GM12874 (cell line): ENCODE measurements at regions not wholly inside any gene's neighbourhood (a gene's known extent, or its start where the extent isn't known, plus 50 kb on each side); places are given as distances from the start of the nearest gene placed in this dataset.

Experiments used
- TF ChIP-seq, protein P1 (sequence below): IDR thresholded peaks from 2 replicates; pipeline ENCODE4 v1.5.1; 2011; ENCODE audit warnings: low read depth, mild to moderate bottlenecking, control low read depth, low read length, moderate library complexity; ENCODE audit not compliant: insufficient read depth

DNA sequence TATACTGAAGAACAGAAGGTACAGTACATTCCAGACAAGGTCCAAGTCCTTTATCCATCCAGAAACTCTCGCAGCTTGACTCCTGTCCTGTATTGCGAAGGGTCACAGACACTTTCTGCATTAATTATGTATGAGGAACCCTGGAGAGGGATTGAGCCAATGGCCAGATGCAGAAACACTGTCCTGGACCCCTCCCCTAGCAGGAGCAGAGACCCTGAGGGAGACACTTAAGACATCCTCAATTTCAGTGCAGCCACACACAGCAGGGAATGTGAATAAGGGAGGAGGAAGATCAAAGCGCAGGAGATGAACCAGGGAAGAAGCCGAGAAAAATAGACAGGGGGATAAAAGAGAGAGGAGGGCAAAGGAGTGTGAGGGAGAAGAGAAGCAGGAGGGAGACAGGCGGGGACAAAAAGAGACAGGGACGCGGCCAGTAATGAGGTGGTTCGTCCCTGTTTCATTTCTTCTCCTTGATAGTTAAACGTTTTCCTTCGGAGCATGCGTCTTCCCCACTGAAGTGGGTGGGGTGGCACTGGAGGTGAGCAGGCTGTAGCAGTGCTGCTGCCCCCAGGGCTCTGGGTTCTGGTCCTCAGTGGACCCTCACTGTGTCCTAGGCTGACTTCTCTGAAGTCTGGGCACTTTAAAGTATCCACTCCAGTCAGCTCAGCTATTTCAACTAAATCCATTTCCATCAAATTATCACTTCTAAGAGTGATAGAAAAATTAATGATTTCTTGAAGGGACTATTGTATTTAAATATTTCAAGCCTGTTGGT, 356.4 kb upstream of the NOCT start:
- TF ChIP-seq, protein P1, sequence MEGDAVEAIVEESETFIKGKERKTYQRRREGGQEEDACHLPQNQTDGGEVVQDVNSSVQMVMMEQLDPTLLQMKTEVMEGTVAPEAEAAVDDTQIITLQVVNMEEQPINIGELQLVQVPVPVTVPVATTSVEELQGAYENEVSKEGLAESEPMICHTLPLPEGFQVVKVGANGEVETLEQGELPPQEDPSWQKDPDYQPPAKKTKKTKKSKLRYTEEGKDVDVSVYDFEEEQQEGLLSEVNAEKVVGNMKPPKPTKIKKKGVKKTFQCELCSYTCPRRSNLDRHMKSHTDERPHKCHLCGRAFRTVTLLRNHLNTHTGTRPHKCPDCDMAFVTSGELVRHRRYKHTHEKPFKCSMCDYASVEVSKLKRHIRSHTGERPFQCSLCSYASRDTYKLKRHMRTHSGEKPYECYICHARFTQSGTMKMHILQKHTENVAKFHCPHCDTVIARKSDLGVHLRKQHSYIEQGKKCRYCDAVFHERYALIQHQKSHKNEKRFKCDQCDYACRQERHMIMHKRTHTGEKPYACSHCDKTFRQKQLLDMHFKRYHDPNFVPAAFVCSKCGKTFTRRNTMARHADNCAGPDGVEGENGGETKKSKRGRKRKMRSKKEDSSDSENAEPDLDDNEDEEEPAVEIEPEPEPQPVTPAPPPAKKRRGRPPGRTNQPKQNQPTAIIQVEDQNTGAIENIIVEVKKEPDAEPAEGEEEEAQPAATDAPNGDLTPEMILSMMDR = no peak

DNA sequence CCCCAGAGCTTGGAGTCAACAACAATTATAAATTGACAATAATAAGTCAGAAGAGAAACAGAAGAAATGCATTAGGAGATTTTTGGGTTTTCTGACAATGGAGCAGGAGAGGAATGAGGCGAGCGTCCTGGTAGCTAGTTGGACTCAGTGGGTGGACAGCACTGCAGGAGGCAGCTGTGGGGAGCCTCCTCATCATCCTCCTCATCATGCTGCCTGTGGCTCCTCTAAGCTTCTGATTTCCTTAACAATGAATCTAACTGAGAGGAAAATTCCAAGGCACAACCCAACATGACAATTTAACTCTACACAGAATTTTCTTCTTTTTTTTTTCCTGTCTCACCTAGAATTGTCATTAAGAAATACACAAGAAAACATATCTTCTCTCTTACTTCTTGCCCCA, 357.1 kb upstream of the NOCT start:
- TF ChIP-seq, protein P1 = no peak

DNA sequence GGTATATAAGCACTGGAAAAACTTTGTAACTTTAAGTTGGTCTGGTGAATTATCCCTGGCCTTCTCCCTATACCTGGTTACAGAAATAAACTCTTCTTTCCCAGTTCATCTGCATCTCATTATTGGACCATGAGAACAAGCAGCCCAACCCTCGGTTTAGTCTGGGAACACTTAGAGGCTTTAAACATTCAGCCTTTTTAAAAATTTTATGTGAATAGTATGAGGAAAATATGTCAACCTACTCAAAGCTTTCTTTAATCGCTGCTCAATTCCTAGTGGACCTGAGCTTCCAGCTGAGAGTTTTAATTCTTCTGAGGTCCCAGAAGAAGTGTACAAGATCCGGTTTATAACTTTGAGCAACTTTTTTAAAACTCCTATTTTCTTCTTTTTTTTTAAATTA, 358.6 kb upstream of the NOCT start:
- TF ChIP-seq, protein P1 = no peak

DNA sequence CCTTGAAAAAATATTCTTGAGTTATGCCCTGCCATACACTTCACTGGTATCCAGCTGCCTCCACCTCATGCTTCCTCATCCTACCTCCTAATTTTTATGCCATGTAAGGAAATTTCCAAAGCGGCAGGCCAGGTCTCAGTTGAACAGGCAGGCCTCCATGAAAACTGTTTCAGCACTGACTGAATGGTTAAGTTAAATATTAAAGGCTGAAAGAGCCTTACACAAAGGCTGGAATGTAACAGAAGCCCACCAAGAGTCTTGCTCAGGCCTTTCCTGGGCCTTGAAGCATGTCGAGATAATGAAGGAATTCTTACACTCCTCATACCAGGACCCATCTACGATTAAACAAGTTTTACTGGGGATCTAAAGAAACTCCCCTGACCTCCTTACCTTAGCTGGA, 359.6 kb upstream of the NOCT start:
- TF ChIP-seq, protein P1 = no peak

DNA sequence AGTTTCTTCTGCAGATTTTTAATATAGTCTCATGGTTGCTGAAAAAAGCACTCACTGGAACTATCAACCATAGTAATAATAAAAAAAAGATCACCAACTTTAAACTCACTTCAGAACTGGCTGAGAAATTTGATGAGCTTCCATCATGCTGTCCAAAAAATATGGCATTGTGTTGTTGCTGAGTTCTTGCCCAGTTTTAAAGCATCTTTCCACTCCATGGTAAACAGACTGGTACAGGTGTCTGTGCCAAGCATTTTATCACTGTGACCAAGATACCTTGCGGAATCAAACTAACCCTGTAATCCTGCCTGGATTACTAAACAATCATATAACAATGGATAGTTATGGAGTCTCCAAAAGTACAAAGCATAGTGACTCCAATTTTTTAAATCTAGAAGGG, 360.3 kb upstream of the NOCT start:
- TF ChIP-seq, protein P1 = no peak

DNA sequence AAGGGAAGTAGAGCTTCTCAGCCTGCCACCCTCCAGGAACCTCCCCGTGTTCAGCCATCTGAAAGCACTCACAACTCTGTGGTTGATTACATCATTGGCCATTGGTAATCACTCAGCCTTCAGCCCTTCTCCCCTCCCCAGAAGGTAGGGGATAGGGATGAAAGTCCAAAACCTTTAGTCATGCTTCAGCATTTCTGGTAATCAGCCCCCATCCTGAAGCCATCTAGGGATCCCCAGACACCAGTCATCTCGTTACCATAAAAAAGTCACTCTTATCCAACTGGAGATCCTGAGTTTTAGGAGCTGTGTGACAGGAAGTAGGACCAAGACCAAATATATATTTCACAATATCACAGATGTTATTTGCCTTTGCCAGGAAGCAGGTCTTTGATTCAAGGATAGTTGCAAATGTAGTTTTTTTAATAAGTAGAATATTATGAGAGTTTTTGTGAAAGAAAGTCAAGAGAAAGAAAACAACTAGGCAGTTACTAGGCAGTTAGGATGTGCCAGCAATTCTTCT, 364.6 kb upstream of the NOCT start:
- TF ChIP-seq, protein P1 = no peak

DNA sequence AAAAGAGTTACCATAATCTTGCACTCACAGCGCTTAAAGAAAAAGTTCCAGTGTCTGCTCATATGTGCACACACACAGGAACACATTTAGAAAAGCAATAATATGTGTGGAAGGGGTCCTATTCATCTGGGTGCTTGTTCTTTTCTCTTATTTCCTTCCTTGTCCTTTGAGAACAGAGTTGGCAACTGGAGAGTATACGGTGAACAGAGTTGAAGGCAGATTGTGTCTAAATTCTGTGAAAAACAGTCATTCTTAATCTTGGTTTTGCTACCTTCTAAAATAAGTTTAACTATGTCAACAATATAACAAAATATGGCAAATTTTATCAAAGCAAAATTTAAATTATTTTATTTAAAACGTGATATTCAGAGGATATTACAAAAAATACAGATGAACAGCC, 365.1 kb upstream of the NOCT start:
- TF ChIP-seq, protein P1 = no peak

DNA sequence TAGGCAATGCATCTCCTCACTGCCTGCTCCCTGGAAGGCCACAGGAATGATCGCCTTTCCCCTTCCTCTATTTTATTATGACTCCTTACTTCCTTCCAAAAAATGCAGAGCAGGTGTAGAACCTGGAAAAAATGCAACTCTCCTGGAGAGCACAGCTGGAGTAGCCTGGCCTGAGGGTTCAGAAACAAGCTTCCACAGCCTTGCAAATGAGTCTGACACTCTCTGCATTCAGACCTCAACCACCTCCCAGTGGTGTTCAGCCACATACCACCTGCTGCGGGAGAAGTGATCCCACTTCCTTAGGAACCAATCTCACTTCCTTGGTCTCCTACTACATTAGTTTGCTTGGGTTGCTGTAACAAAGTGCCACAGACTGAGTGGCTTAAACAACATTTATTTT, 368.1 kb upstream of the NOCT start:
- TF ChIP-seq, protein P1 = no peak
